ENCODE measurements at regions not wholly inside any gene's neighbourhood (a gene's known extent, or its start where the extent isn't known, plus 50 kb on each side); places are given as distances from the start of the nearest gene placed in this dataset.
"Not testable (repeated sequence)": the region's sequence is repeated elsewhere in the genome, so short reads cannot be mapped to it uniquely, and the experiment has no call there.

GRCh38 chr1:242613266-242613815 is 88.8 kb upstream of the PLD5 start:
- peaks cover 4% of the 10 kb centered on the region for H3K9me3 Mint-ChIP-seq
- no peaks in the 10 kb centered on the region for H3K4me1 Mint-ChIP-seq (ENCODE audit: low read depth)
- intact Hi-C loops (cut with micrococcal nuclease): no loop called here
- H3K27ac Mint-ChIP-seq: no peak overlapping the region
- H3K4me3 Mint-ChIP-seq: no peak overlapping the region
- no peak for DNase-seq (ENCODE audit: low spot score)
- no peaks in the 10 kb centered on the region for H3K36me3 Mint-ChIP-seq (ENCODE audit: low read depth)
- H3K27me3 Mint-ChIP-seq (ENCODE audit: insufficient read depth): no peaks in the 10 kb centered on the region

GRCh38 chr1:242610209-242610608 is 85.7 kb upstream of the PLD5 start:
- Mint-ChIP-seq H3K27me3 (ENCODE audit: insufficient read depth) (no peaks in the 10 kb centered on the region), H3K4me1 (ENCODE audit: low read depth) (no peaks in the 10 kb centered on the region), H3K36me3 (ENCODE audit: low read depth) (no peaks in the 10 kb centered on the region), H3K27ac (no peak overlapping the region), H3K4me3 (no peak overlapping the region), H3K9me3 (no peaks in the 10 kb centered on the region)
- intact Hi-C loops (cut with micrococcal nuclease): no loop called here
- DNase-seq (ENCODE audit: low spot score): no peak

- no peaks in the 10 kb centered on the region for H3K36me3 Mint-ChIP-seq (ENCODE audit: low read depth)
- no peak overlapping the region for H3K4me3 Mint-ChIP-seq
- intact Hi-C loops (cut with micrococcal nuclease): no loop called here
- H3K9me3 Mint-ChIP-seq: no peaks in the 10 kb centered on the region
- no peak for DNase-seq (ENCODE audit: low spot score)
- no peaks in the 10 kb centered on the region for H3K27me3 Mint-ChIP-seq (ENCODE audit: insufficient read depth)
- H3K27ac Mint-ChIP-seq: no peak overlapping the region
- H3K4me1 Mint-ChIP-seq (ENCODE audit: low read depth): no peaks in the 10 kb centered on the region
Measured at GRCh38 chr1:242605521-242605920, 81.0 kb upstream of the PLD5 start.

GRCh38 chr1:242602001-242602400 is 77.5 kb upstream of the PLD5 start:
- Mint-ChIP-seq H3K36me3 (ENCODE audit: low read depth) (no peaks in the 10 kb centered on the region), H3K9me3 (peaks cover 5% of the 10 kb centered on the region), H3K4me1 (ENCODE audit: low read depth) (no peaks in the 10 kb centered on the region), H3K4me3 (no peak overlapping the region), H3K27me3 (ENCODE audit: insufficient read depth) (no peaks in the 10 kb centered on the region), H3K27ac (no peak overlapping the region)
- intact Hi-C loops (cut with micrococcal nuclease): no loop called here
- DNase-seq (ENCODE audit: low spot score): no peak

- H3K27ac Mint-ChIP-seq; H3K4me1 Mint-ChIP-seq (ENCODE audit: low read depth); H3K27me3 Mint-ChIP-seq (ENCODE audit: insufficient read depth); H3K4me3 Mint-ChIP-seq; intact Hi-C loops (cut with micrococcal nuclease); H3K36me3 Mint-ChIP-seq (ENCODE audit: low read depth); DNase-seq (ENCODE audit: low spot score): not testable (repeated sequence)
- H3K9me3 Mint-ChIP-seq: peaks cover 10% of the 10 kb centered on the region
Measured at GRCh38 chr1:242593756-242594155, 69.3 kb upstream of the PLD5 start.

GRCh38 chr1:242586360-242586680 is 61.8 kb upstream of the PLD5 start:
- Mint-ChIP-seq H3K27ac (no peak overlapping the region), H3K9me3 (peaks cover 5% of the 10 kb centered on the region), H3K4me1 (ENCODE audit: low read depth) (no peaks in the 10 kb centered on the region), H3K27me3 (ENCODE audit: insufficient read depth) (no peaks in the 10 kb centered on the region), H3K4me3 (no peak overlapping the region), H3K36me3 (ENCODE audit: low read depth) (no peaks in the 10 kb centered on the region)
- no peak for DNase-seq (ENCODE audit: low spot score)
- intact Hi-C loops (cut with micrococcal nuclease): no loop called here

- peaks cover 5% of the 10 kb centered on the region for H3K9me3 Mint-ChIP-seq
- DNase-seq (ENCODE audit: low spot score): no peak
- no peak overlapping the region for H3K4me3 Mint-ChIP-seq
- no peak overlapping the region for H3K27ac Mint-ChIP-seq
- intact Hi-C loops (cut with micrococcal nuclease): no loop called here
- no peaks in the 10 kb centered on the region for H3K4me1 Mint-ChIP-seq (ENCODE audit: low read depth)
- no peaks in the 10 kb centered on the region for H3K27me3 Mint-ChIP-seq (ENCODE audit: insufficient read depth)
- no peaks in the 10 kb centered on the region for H3K36me3 Mint-ChIP-seq (ENCODE audit: low read depth)
Measured at GRCh38 chr1:242585616-242586359, 61.3 kb upstream of the PLD5 start.

GRCh38 chr1:242582669-242583068 is 58.2 kb upstream of the PLD5 start:
- H3K36me3 Mint-ChIP-seq (ENCODE audit: low read depth): no peaks in the 10 kb centered on the region
- H3K27ac Mint-ChIP-seq: no peak overlapping the region
- DNase-seq (ENCODE audit: low spot score): no peak
- intact Hi-C loops (cut with micrococcal nuclease): no loop called here
- no peaks in the 10 kb centered on the region for H3K4me1 Mint-ChIP-seq (ENCODE audit: low read depth)
- H3K4me3 Mint-ChIP-seq: no peak overlapping the region
- no peaks in the 10 kb centered on the region for H3K9me3 Mint-ChIP-seq
- no peaks in the 10 kb centered on the region for H3K27me3 Mint-ChIP-seq (ENCODE audit: insufficient read depth)

- no peaks in the 10 kb centered on the region for H3K4me1 Mint-ChIP-seq (ENCODE audit: low read depth)
- H3K9me3 Mint-ChIP-seq: no peaks in the 10 kb centered on the region
- no peak overlapping the region for H3K27ac Mint-ChIP-seq
- H3K27me3 Mint-ChIP-seq (ENCODE audit: insufficient read depth): no peaks in the 10 kb centered on the region
- no peaks in the 10 kb centered on the region for H3K36me3 Mint-ChIP-seq (ENCODE audit: low read depth)
- no peak overlapping the region for H3K4me3 Mint-ChIP-seq
- intact Hi-C loops (cut with micrococcal nuclease): no loop called here
- DNase-seq (ENCODE audit: low spot score): no peak
Measured at GRCh38 chr1:242579528-242580235, 55.2 kb upstream of the PLD5 start.

Measured in activated T-helper 1 cell treated with anti-CD3 and anti-CD28 coated beads, Interleukin-12 subunit alpha, Interleukin-12 subunit beta, Interleukin-2, Interleukin-4 antibody, amounts not matched to agents 30 ng/mL and 10 ng/mL and 1 ng/mL, durations not matched to agents 14 hours and 24 hours and 36 hours (primary cell).